DMS 273 (cell line): ENCODE measurements at regions not wholly inside any gene's neighbourhood (a gene's known extent, or its start where the extent isn't known, plus 50 kb on each side); places are given as distances from the start of the nearest gene placed in this dataset.

Experiments used
- DNase-seq: peaks from one replicate; lab custom pipeline; 2025; ENCODE audit not compliant: unreplicated experiment; lab: John Stamatoyannopoulos, UW

- no peak for DNase-seq
Observed at GRCh38 chr14:96617635-96618034, 115.5 kb downstream of the PAPOLA start.

GRCh38 chr14:96622926-96623325 lies 120.7 kb downstream of the PAPOLA start:
- DNase-seq: no peak

- DNase-seq: no peak
Observed at GRCh38 chr14:96623676-96624484, 121.7 kb downstream of the PAPOLA start.

- peak; percentile 86 for DNase-seq
Observed at GRCh38 chr14:96624661-96625425, 122.7 kb downstream of the PAPOLA start.

- DNase-seq: no peak
Observed at GRCh38 chr14:96625426-96625985, 123.3 kb downstream of the PAPOLA start.

- DNase-seq: no peak
Observed at GRCh38 chr14:96626121-96626768, 124.1 kb downstream of the PAPOLA start.

GRCh38 chr14:96626916-96627315 lies 124.7 kb downstream of the PAPOLA start:
- DNase-seq: no peak

GRCh38 chr14:96627386-96627785 lies 125.2 kb downstream of the PAPOLA start:
- DNase-seq: no peak

GRCh38 chr14:96627811-96628775 lies 125.9 kb downstream of the PAPOLA start:
- DNase-seq: no peak

GRCh38 chr14:96629082-96629481 lies 126.9 kb downstream of the PAPOLA start:
- DNase-seq: no peak

- no peak for DNase-seq
Observed at GRCh38 chr14:96629558-96630222, 127.5 kb downstream of the PAPOLA start.

GRCh38 chr14:96630281-96630680 lies 128.1 kb downstream of the PAPOLA start:
- DNase-seq: no peak

- no peak for DNase-seq
Observed at GRCh38 chr14:96631030-96631429, 128.8 kb downstream of the PAPOLA start.

- no peak for DNase-seq
Observed at GRCh38 chr14:96631621-96632362, 129.6 kb downstream of the PAPOLA start.

- no peak for DNase-seq
Observed at GRCh38 chr14:96632363-96632758, 130.2 kb downstream of the PAPOLA start.

- no peak for DNase-seq
Observed at GRCh38 chr14:96633096-96633495, 130.9 kb downstream of the PAPOLA start.

- DNase-seq: no peak
Observed at GRCh38 chr14:96634481-96634880, 132.3 kb downstream of the PAPOLA start.

GRCh38 chr14:96634896-96635295 lies 132.7 kb downstream of the PAPOLA start:
- DNase-seq: no peak

- no peak for DNase-seq
Observed at GRCh38 chr14:96635850-96636249, 133.7 kb downstream of the PAPOLA start.
